ENCODE measurements at regions not wholly inside any gene's neighbourhood (a gene's known extent, or its start where the extent isn't known, plus 50 kb on each side); places are given as distances from the start of the nearest gene placed in this dataset.
A peak's percentile ranks its signal among the peaks of the same experiment; 100 is the strongest.

- peak in 1 of 2 donors; percentile 10 for DNase-seq (ENCODE audit: low read depth in 1 of 2, low spot score in 1 of 2)
- no peaks in the 10 kb centered on the region for H3K36me3 ChIP-seq
- H3K9me3 ChIP-seq (ENCODE audit: low read depth): peaks cover 3% of the 10 kb centered on the region
- no peaks in the 10 kb centered on the region for H3K4me1 ChIP-seq (ENCODE audit: low read depth)
- no peak overlapping the region for H3K27ac ChIP-seq
- no peak overlapping the region for H3K4me3 ChIP-seq
- TF ChIP-seq, protein P1, sequence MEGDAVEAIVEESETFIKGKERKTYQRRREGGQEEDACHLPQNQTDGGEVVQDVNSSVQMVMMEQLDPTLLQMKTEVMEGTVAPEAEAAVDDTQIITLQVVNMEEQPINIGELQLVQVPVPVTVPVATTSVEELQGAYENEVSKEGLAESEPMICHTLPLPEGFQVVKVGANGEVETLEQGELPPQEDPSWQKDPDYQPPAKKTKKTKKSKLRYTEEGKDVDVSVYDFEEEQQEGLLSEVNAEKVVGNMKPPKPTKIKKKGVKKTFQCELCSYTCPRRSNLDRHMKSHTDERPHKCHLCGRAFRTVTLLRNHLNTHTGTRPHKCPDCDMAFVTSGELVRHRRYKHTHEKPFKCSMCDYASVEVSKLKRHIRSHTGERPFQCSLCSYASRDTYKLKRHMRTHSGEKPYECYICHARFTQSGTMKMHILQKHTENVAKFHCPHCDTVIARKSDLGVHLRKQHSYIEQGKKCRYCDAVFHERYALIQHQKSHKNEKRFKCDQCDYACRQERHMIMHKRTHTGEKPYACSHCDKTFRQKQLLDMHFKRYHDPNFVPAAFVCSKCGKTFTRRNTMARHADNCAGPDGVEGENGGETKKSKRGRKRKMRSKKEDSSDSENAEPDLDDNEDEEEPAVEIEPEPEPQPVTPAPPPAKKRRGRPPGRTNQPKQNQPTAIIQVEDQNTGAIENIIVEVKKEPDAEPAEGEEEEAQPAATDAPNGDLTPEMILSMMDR (IDR thresholded peaks at IDR 0.05; ENCODE audit: low read depth, low read length): no peak
- H3K27me3 ChIP-seq: no peaks in the 10 kb centered on the region
Observed at GRCh38 chr5:173383711-173384110, 55.5 kb upstream of the STC2 start.

GRCh38 chr5:173378727-173379126 lies 50.5 kb upstream of the STC2 start:
- H3K27ac ChIP-seq: no peak overlapping the region
- H3K27me3 ChIP-seq: no peaks in the 10 kb centered on the region
- no peaks in the 10 kb centered on the region for H3K4me1 ChIP-seq (ENCODE audit: low read depth)
- TF ChIP-seq, protein P1 (IDR thresholded peaks at IDR 0.05; ENCODE audit: low read depth, low read length): no peak
- no peaks in the 10 kb centered on the region for H3K36me3 ChIP-seq
- H3K9me3 ChIP-seq (ENCODE audit: low read depth): no peaks in the 10 kb centered on the region
- H3K4me3 ChIP-seq: no peak overlapping the region
- DNase-seq (ENCODE audit: low read depth in 1 of 2, low spot score in 1 of 2): no peak
